AG10803 (cell line): ENCODE measurements at regions not wholly inside any gene's neighbourhood (a gene's known extent, or its start where the extent isn't known, plus 50 kb on each side); places are given as distances from the start of the nearest gene placed in this dataset.

Experiments
- DNase-seq: peaks from one replicate; pipeline ENCODE4 v3.0.0; 2010; ENCODE audit warnings: low read depth
- H3K4me3 ChIP-seq: 2 replicates; pipeline ENCODE4 v1.5.1; 2011; ENCODE audit warnings: mild to moderate bottlenecking, low read length, control low read depth
- CTCF ChIP-seq: conservative IDR thresholded peaks from 2 replicates; pipeline ENCODE4 v1.5.1; 2011; ENCODE audit warnings: mild to moderate bottlenecking, low read length, control low read depth, inconsistent platforms

- no peak overlapping the region for H3K4me3 ChIP-seq
- DNase-seq: no peak
- no peak for TF ChIP-seq CTCF
These were observed 73.6 kb downstream of the CYLC2 start for GRCh38 chr9:103068753-103069152.

- no peak for DNase-seq
- no peak overlapping the region for H3K4me3 ChIP-seq
- TF ChIP-seq CTCF: no peak
These were observed 83.4 kb downstream of the CYLC2 start for GRCh38 chr9:103078581-103078980.

GRCh38 chr9:103082494-103082893 lies 87.4 kb downstream of the CYLC2 start:
- H3K4me3 ChIP-seq: no peak overlapping the region
- TF ChIP-seq CTCF: no peak
- DNase-seq: no peak

GRCh38 chr9:103089357-103089756 lies 94.2 kb downstream of the CYLC2 start:
- no peak for DNase-seq
- TF ChIP-seq CTCF: no peak
- no peak overlapping the region for H3K4me3 ChIP-seq

GRCh38 chr9:103104101-103104500 lies 109.0 kb downstream of the CYLC2 start:
- TF ChIP-seq CTCF: no peak
- DNase-seq: no peak
- no peak overlapping the region for H3K4me3 ChIP-seq

GRCh38 chr9:103116246-103116645 lies 121.1 kb downstream of the CYLC2 start:
- no peak for DNase-seq
- H3K4me3 ChIP-seq: no peak overlapping the region
- TF ChIP-seq CTCF: no peak

- H3K4me3 ChIP-seq: no peak overlapping the region
- no peak for TF ChIP-seq CTCF
- DNase-seq: no peak
These were observed 131.4 kb downstream of the CYLC2 start for GRCh38 chr9:103126494-103126893.
